GM19239 (cell line): ENCODE measurements at regions not wholly inside any gene's neighbourhood (a gene's known extent, or its start where the extent isn't known, plus 50 kb on each side); places are given as distances from the start of the nearest gene placed in this dataset.
"Not testable (repeated sequence)": the region's sequence is repeated elsewhere in the genome, so short reads cannot be mapped to it uniquely, and the experiment has no call there.

Experiments used
- DNase-seq: peaks from one replicate; pipeline ENCODE4 v3.0.0; 2011; ENCODE audit warnings: low spot score; ENCODE audit not compliant: insufficient read length
- FAIRE-seq: peaks from 2 replicates; lab custom pipeline; 2011; peaks lifted over from hg19 to GRCh38; lab: Jason Lieb, UNC

DNA sequence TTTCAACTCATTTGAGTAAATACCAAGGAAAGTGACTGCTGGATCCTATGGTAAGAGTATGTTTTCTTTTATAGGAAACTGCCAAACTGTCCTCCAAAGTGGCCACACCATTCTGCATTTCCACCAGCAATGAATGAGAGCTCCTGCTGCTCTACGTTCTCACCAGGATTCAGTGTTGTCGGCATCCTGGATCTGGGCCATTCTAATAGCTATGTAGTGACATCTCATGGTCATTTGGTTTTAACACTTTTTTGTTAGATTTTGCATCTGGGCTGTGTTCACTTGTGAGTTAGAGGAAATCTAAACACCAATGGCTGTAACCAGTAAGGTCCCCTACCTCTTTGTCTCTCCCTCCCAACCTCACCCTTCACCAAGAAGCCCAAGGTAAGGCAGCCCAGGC lies 115.9 kb downstream of the ATPSCKMT start:
- no peak for DNase-seq
- FAIRE-seq: no peak

GRCh38 chr5:10130881-10131280 lies 118.8 kb downstream of the ATPSCKMT start:
- FAIRE-seq: no peak
- no peak for DNase-seq

DNA sequence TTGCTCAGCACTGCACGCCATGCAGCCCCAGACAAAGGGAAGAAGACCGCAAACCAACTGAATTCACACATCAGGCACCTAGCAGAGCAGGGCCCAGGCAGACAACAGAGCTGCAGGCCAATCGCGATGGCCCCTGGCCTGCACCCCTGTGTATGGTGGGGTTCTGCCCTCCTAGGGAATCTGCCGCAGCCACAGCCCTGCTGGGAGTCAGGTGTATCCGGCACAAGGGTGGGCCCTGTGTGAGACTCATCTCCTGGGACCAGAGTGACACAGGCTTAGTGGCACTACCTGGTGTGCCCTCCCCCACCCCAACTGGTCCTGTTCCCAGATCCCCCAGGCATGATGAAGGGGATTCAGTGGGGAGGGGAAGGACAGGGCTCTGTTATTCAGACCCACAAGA lies 122.8 kb downstream of the ATPSCKMT start:
- DNase-seq: no peak
- no peak for FAIRE-seq

DNA sequence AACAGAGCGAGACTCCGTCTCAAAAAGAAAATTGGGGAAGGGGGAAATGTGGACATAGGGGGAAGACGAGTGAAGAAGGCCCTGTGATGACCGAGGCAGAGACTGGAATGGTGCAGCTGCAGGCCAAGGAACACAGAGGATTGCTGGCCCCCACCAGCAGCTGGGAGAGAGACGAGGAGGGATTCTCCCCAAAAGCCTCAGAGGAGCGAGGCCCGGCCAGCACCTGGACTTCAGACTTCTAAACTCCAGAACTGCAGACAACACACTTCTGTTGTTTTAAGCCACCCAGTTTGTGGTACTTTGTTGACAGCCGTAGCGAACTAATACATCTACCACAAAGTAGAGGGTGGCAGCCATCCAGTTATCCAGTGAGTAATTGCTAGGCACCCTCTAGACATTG lies 124.6 kb downstream of the ATPSCKMT start:
- FAIRE-seq (no peak), DNase-seq (no peak)

GRCh38 chr5:10124287-10124686 lies 125.4 kb downstream of the ATPSCKMT start:
- DNase-seq: no peak
- FAIRE-seq: no peak

DNA sequence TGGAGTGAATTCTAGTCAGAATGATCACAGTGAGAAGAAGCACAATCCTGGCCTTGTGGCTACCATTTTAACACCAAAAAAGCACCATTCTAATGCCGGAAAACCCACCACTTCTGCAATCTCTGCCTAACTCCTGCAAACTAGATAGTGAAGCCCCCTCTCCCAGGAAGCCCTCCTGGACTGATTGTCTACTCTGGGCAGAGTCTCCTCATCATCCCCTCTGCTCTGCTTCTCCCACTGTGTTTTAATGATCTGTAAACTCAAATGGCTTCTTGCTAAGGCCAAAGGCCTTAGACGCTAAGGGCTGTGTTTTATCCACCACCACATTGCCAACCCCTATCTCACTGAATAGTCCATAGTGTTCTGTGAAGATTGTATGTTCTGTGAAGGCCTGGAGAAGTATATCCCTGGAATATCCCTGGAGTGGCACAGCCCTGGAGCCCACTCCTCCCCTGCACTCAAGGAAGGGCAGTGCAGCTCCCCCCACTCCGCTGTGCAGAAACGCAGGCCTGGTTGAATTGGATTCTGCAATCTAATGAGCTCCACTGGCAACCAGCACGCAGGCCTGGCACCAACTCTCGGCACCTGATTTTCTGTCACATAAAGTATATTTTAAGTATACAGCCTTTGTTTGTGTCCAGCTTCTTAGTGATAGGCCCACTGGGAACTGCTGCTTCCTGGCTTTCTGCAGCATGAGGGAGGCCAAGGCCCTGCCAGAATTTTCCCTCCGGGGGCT lies 126.3 kb downstream of the ATPSCKMT start:
- no peak for FAIRE-seq

GRCh38 chr5:10122076-10122726 lies 127.5 kb downstream of the ATPSCKMT start:
- DNase-seq (no peak), FAIRE-seq (no peak)

More for the DNA sequence above, 126.3 kb downstream of the ATPSCKMT start:
- no peak for DNase-seq

GRCh38 chr5:10120934-10121333 lies 128.8 kb downstream of the ATPSCKMT start:
- no peak for FAIRE-seq
- no peak for DNase-seq

- DNase-seq (no peak), FAIRE-seq (no peak)
Measured at GRCh38 chr5:10118150-10118549, 131.5 kb downstream of the ATPSCKMT start.

DNA sequence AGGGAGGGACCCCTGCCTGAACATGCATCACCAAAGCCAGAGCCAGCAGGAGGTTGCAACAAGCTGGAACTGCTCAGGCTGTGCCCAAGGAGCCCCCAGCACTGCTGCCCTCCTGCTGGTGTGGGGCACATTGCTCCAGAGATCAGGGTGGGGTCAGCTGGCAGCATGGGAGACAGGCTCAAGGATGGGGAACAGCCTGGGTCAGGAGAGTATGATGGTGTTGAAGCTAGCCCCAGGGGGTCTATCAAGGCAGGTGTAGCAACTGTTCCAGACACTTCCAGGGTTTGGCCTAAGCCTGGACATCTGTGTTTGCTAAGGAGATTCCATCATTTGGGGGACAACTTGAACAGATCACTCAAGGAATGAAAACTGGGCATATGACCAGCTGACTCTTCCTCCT lies 133.1 kb downstream of the ATPSCKMT start:
- FAIRE-seq (no peak), DNase-seq (no peak)

DNA sequence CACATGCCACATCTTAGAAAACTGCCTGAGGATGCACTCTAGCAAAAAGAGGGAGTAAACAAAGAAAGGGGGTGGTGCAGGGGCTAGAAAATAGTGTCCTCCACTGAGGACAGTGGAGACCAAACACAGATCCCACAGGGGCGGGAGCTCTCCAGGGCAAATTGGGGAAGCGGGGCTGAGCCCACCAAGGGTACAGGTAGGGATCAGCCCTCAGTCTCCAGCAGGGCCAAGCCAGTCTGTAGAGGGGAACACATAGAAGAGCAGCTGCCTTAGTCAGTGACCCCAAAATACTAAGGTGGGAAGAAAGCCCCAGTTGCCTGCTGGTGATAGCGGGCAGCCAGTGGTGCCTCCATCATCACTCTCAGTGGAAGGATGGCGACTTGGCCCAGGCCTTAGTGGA lies 134.0 kb downstream of the ATPSCKMT start:
- DNase-seq (no peak), FAIRE-seq (no peak)

- no peak for FAIRE-seq
- DNase-seq: no peak
Measured at GRCh38 chr5:10111571-10111970, 138.1 kb downstream of the ATPSCKMT start.

- FAIRE-seq: no peak
Measured at GRCh38 chr5:10110228-10110627, 139.5 kb downstream of the ATPSCKMT start.

DNA sequence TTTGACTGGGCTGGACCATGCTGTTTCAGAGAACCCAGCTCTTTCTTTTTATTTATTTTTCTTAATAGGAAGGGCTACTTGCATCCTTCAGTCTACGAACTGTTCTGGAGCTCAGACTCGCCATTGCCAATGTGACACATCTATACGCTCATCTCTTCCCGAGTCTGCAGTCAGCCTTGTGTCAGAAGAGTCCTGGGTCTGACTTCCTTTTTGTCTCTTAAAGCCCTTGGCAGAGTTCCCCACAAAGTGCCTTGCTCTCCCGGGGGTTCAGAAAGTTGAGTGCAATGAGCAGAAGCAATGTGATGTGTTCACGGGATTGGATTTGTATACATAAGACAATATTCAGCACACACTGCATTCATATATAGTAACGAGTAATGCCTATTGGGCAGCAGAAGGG lies 140.4 kb downstream of the ATPSCKMT start:
- FAIRE-seq (no peak), DNase-seq (no peak)

More at GRCh38 chr5:10110228-10110627, 139.5 kb downstream of the ATPSCKMT start:
- DNase-seq: no peak

- FAIRE-seq (no peak), DNase-seq (no peak)
Measured at GRCh38 chr5:10106806-10107205, 142.9 kb downstream of the ATPSCKMT start.

GRCh38 chr5:10106285-10106684 lies 143.4 kb downstream of the ATPSCKMT start:
- DNase-seq: no peak

DNA sequence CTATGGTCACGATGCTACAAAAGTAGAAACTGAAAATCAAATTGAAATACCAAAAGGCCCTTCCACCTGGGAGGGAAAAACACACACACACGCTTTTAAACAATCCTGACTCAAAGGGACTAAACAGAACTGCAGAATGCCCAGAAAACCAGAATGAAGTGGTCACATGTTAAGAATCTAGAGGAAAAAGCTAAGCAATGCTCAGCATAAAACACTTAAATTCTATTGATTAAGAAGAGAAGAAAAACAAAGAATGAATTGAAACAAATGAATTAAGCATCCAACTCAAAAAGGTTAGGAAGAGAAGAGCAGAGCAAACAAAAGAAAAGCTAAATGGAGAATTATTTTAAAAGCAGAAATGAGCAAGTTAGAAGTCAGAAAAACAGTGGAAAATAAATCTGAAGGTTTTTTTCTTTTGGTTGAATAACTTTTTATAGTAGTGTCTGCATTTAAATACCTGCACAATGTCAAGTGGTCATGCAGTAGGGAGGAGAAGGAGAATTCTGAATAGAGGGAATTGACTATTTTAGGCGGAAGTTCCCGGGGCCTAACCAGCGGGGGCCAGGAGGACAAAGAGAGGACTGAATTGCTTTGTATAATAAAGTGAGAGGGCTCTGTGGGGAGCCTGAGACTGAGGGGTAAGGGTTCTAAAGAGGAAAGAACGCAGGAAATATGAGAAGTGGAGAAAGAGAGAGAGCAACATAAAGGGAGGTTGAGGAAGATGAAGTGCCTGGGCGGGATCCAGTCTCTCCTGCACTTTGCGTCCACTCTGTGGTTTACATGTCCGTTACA lies 146.8 kb downstream of the ATPSCKMT start:
- no peak for FAIRE-seq
- no peak for DNase-seq

More at GRCh38 chr5:10106285-10106684, 143.4 kb downstream of the ATPSCKMT start:
- no peak for FAIRE-seq

- FAIRE-seq, DNase-seq: not testable (repeated sequence)
Measured at GRCh38 chr5:10102235-10102634, 147.5 kb downstream of the ATPSCKMT start.

- DNase-seq: no peak
- no peak for FAIRE-seq
Measured at GRCh38 chr5:10099548-10099947, 150.1 kb downstream of the ATPSCKMT start.

- FAIRE-seq: no peak
Measured at GRCh38 chr5:10091701-10092100, 158.0 kb downstream of the ATPSCKMT start.

DNA sequence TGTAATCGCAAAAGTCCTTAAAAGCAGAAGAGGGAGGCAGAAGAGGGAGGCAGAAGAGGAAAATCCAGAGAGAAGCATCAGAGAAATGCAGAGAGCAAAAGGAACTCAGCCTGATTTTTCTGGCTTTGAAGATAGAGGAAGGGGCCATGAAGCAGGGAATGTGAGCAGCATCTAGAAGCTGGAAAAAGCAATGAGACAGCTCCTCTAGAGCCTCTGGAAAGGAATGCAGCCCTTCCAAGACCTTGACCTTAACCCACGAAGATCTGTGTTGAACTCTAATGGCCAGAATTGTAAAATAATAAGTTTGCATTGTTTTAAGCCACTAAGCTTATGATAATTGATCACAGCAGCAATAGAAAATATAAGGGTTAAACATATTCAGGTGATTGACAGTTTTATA lies 159.6 kb downstream of the ATPSCKMT start:
- DNase-seq (no peak), FAIRE-seq (no peak)

More at GRCh38 chr5:10091701-10092100, 158.0 kb downstream of the ATPSCKMT start:
- no peak for DNase-seq
